ENCODE measurements at regions not wholly inside any gene's neighbourhood (a gene's known extent, or its start where the extent isn't known, plus 50 kb on each side); places are given as distances from the start of the nearest gene placed in this dataset.

DNA sequence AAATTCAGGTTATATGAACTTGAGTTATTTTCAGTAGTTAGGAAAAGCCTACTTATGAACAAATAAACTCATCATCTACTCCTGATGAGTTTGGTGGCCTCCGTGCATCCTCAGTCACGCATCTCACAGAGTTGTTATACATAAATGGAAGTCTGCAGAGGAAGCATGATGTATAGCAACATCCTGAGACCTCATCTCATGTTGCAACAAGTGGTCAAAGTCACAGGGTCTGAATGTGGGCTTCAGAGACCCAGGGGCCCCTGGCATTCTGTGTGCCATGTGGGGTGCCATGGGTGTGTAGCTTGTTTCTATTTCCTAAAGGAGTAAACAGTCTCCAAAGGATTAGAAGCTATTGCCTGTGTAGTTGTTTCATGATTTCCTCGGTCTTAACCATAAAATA lies 216.5 kb downstream of the IRX2 start:
- TF ChIP-seq POLR2A (IDR thresholded peaks at IDR 0.05), result no peak
- TF ChIP-seq, protein P1, sequence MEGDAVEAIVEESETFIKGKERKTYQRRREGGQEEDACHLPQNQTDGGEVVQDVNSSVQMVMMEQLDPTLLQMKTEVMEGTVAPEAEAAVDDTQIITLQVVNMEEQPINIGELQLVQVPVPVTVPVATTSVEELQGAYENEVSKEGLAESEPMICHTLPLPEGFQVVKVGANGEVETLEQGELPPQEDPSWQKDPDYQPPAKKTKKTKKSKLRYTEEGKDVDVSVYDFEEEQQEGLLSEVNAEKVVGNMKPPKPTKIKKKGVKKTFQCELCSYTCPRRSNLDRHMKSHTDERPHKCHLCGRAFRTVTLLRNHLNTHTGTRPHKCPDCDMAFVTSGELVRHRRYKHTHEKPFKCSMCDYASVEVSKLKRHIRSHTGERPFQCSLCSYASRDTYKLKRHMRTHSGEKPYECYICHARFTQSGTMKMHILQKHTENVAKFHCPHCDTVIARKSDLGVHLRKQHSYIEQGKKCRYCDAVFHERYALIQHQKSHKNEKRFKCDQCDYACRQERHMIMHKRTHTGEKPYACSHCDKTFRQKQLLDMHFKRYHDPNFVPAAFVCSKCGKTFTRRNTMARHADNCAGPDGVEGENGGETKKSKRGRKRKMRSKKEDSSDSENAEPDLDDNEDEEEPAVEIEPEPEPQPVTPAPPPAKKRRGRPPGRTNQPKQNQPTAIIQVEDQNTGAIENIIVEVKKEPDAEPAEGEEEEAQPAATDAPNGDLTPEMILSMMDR (IDR thresholded peaks at IDR 0.05), result no peak
- TF ChIP-seq POLR2AphosphoS5 (IDR thresholded peaks at IDR 0.05), result no peak
- TF ChIP-seq EP300 (IDR thresholded peaks at IDR 0.05), result no peak

All from suprapubic skin (tissue), 4 donors.